WTC11 (cell line): ENCODE measurements at regions not wholly inside any gene's neighbourhood (a gene's known extent, or its start where the extent isn't known, plus 50 kb on each side); places are given as distances from the start of the nearest gene placed in this dataset.

Experiments used
- ATAC-seq: fragments of 200-7000 bp; cut with Tn5 transposase; 2 replicates; pipeline ENCODE4 v1.10.0; 2021; ENCODE audit warnings: mild to moderate bottlenecking, moderate library complexity
- CTCF ChIA-PET: fragments of 300-600 bp; sonication (Branson Sonifier 250); formaldehyde crosslinking; loops from one replicate; lab custom pipeline; 2021; ENCODE audit warnings: antibody characterized with exemption; lab: Charles Lee
- POLR2A ChIA-PET: fragments of 350-600 bp; sonication (Branson Sonifier 250); formaldehyde crosslinking; loops from one replicate; lab custom pipeline; 2021; ENCODE audit warnings: antibody characterized with exemption; lab: Charles Lee
- DNase-seq: peaks from one replicate; pipeline ENCODE4 v3.0.0; 2021; ENCODE audit warnings: low spot score
- H3K27ac Mint-ChIP-seq: 2 replicates; pipeline ENCODE4 v1.8.0; 2021; ENCODE audit warnings: mixed read lengths
- H3K27me3 Mint-ChIP-seq: 2 replicates; pipeline ENCODE4 v1.8.0; 2021; ENCODE audit warnings: low read depth, mild to moderate bottlenecking, moderate library complexity, mixed read lengths
- H3K36me3 Mint-ChIP-seq: 2 replicates; pipeline ENCODE4 v1.8.0; 2021; ENCODE audit warnings: mixed read lengths
- H3K4me1 Mint-ChIP-seq: 2 replicates; pipeline ENCODE4 v1.8.0; 2022; ENCODE audit warnings: mixed read lengths
- H3K4me3 Mint-ChIP-seq: 2 replicates; pipeline ENCODE4 v1.8.0; 2021; ENCODE audit warnings: mild to moderate bottlenecking, moderate library complexity, mixed read lengths
- H3K9me3 Mint-ChIP-seq: 2 replicates; pipeline ENCODE4 v1.8.0; 2021; ENCODE audit warnings: mixed read lengths
- ARID4B ChIP-seq: sonication (generic); formaldehyde crosslinking; IDR thresholded peaks from 2 replicates; pipeline ENCODE4 v1.8.0; 2023; ENCODE audit warnings: missing genetic modification reagents, mild to moderate bottlenecking, borderline replicate concordance
- E2F1 ChIP-seq: sonication (generic); formaldehyde crosslinking; IDR thresholded peaks from 2 replicates; pipeline ENCODE4 v1.8.0; 2022; ENCODE audit warnings: mild to moderate bottlenecking, missing genetic modification reagents
- ELF4 ChIP-seq: sonication (generic); formaldehyde crosslinking; IDR thresholded peaks from 2 replicates; pipeline ENCODE4 v1.8.1; 2022; ENCODE audit warnings: low read depth, mild to moderate bottlenecking, moderate library complexity, missing genetic modification reagents
- ESRRA ChIP-seq: sonication (generic); formaldehyde crosslinking; IDR thresholded peaks from 2 replicates; pipeline ENCODE4 v1.8.1; 2022; ENCODE audit warnings: mild to moderate bottlenecking, missing genetic modification reagents, borderline replicate concordance
- FOXK1 ChIP-seq: sonication (generic); formaldehyde crosslinking; IDR thresholded peaks from 2 replicates; pipeline ENCODE4 v1.8.0; 2022; ENCODE audit warnings: mild to moderate bottlenecking, moderate library complexity, missing genetic modification reagents
- GABPB1 ChIP-seq: sonication (generic); formaldehyde crosslinking; IDR thresholded peaks from 2 replicates; pipeline ENCODE4 v1.8.1; 2023; ENCODE audit warnings: mild to moderate bottlenecking, missing genetic modification reagents
- KAT7 ChIP-seq: sonication (generic); formaldehyde crosslinking; IDR thresholded peaks from 2 replicates; pipeline ENCODE4 v1.8.1; 2023; ENCODE audit warnings: missing genetic modification reagents, mild to moderate bottlenecking, borderline replicate concordance
- MXD4 ChIP-seq: fragments of 250-450 bp; sonication (Bioruptor Pico); IDR thresholded peaks from 2 replicates; pipeline ENCODE4 v1.8.0; 2021; ENCODE audit warnings: mild to moderate bottlenecking, moderate library complexity, borderline replicate concordance
- RORB ChIP-seq: fragments of 250-450 bp; sonication (Bioruptor Pico); IDR thresholded peaks from 2 replicates; pipeline ENCODE4 v1.9.0; 2021; ENCODE audit warnings: mild to moderate bottlenecking
- SOX15 ChIP-seq: fragments of 250-450 bp; sonication (Bioruptor Pico); IDR thresholded peaks from 2 replicates; pipeline ENCODE4 v1.9.0; 2021; ENCODE audit warnings: mild to moderate bottlenecking
- STAT6 ChIP-seq: sonication (generic); formaldehyde crosslinking; conservative IDR thresholded peaks from 2 replicates; pipeline ENCODE4 v1.8.1; 2023; ENCODE audit warnings: mild to moderate bottlenecking, low read depth, missing genetic modification reagents, moderate library complexity
- TP53 ChIP-seq: sonication (generic); formaldehyde crosslinking; IDR thresholded peaks from 2 replicates; pipeline ENCODE4 v1.8.1; 2023; ENCODE audit warnings: mild to moderate bottlenecking, missing genetic modification reagents
- USF1 ChIP-seq: sonication (generic); formaldehyde crosslinking; IDR thresholded peaks from 2 replicates; pipeline ENCODE4 v1.8.0; 2022; ENCODE audit warnings: mild to moderate bottlenecking, missing genetic modification reagents
- ZNF219 ChIP-seq: sonication (generic); formaldehyde crosslinking; IDR thresholded peaks from 2 replicates; pipeline ENCODE4 v1.8.0; 2023; ENCODE audit warnings: missing genetic modification reagents, mild to moderate bottlenecking, borderline replicate concordance
- ZNF281 ChIP-seq: sonication (generic); formaldehyde crosslinking; IDR thresholded peaks from 2 replicates; pipeline ENCODE4 v1.8.0; 2023; ENCODE audit warnings: mild to moderate bottlenecking, missing genetic modification reagents
- ZNF416 ChIP-seq: fragments of 250-450 bp; sonication (Bioruptor Pico); IDR thresholded peaks from 2 replicates; pipeline ENCODE4 v1.9.0; 2021; ENCODE audit warnings: mild to moderate bottlenecking, inconsistent platforms
- ZNF425 ChIP-seq: fragments of 250-450 bp; sonication (Bioruptor Pico); conservative IDR thresholded peaks from 2 replicates; pipeline ENCODE4 v1.9.0; 2021; ENCODE audit warnings: mild to moderate bottlenecking

- TF ChIP-seq ZNF416 (CRISPR knock-in tag) (no peak), ELF4 (CRISPR knock-in tag) (no peak), ZNF219 (CRISPR knock-in tag) (no peak), TP53 (no peak), ESRRA (CRISPR knock-in tag) (no peak), ARID4B (no peak), MXD4 (CRISPR knock-in tag) (no peak), RORB (CRISPR knock-in tag) (no peak), ZNF425 (CRISPR knock-in tag) (no peak), ZNF281 (CRISPR knock-in tag) (no peak), KAT7 (no peak), STAT6 (CRISPR knock-in tag) (no peak), SOX15 (CRISPR knock-in tag) (no peak), GABPB1 (no peak), E2F1 (CRISPR knock-in tag) (no peak), FOXK1 (CRISPR knock-in tag) (no peak), USF1 (CRISPR knock-in tag) (no peak)
- POLR2A ChIA-PET = no interaction called here
- Mint-ChIP-seq H3K27ac (no peak overlapping the region), H3K4me3 (no peak overlapping the region), H3K9me3 (no peaks in the 10 kb centered on the region), H3K27me3 (no peaks in the 10 kb centered on the region), H3K36me3 (no peaks in the 10 kb centered on the region), H3K4me1 (peaks cover 4% of the 10 kb centered on the region)
- ATAC-seq = no peak
- no peak for DNase-seq
- CTCF ChIA-PET = no interaction called here
Observed at GRCh38 chr4:186825069-186825468, 101.4 kb upstream of the FAT1 start.
